HL-60 (cell line): ENCODE measurements at regions not wholly inside any gene's neighbourhood (a gene's known extent, or its start where the extent isn't known, plus 50 kb on each side); places are given as distances from the start of the nearest gene placed in this dataset.

ENCODE experiments used
- GABPA ChIP-seq: IDR thresholded peaks from 2 replicates; pipeline ENCODE4 v1.6.1; 2012; ENCODE audit warnings: low read depth
- POLR2AphosphoS5 ChIP-seq: IDR thresholded peaks from 2 replicates; pipeline ENCODE4 v1.6.1; 2012; ENCODE audit warnings: low read depth
- REST ChIP-seq: IDR thresholded peaks from 2 replicates; pipeline ENCODE4 v1.6.1; 2012; ENCODE audit warnings: low read depth; ENCODE audit not compliant: insufficient replicate concordance
- TF ChIP-seq, protein P1 (sequence below): IDR thresholded peaks from one replicate; pipeline ENCODE4 v1.5.1; 2011; ENCODE audit warnings: low read length, control low read depth, inconsistent platforms; ENCODE audit not compliant: insufficient read depth

GRCh38 chr6:149130090-149130489 lies 187.4 kb upstream of the TAB2 start:
- TF ChIP-seq, protein P1, sequence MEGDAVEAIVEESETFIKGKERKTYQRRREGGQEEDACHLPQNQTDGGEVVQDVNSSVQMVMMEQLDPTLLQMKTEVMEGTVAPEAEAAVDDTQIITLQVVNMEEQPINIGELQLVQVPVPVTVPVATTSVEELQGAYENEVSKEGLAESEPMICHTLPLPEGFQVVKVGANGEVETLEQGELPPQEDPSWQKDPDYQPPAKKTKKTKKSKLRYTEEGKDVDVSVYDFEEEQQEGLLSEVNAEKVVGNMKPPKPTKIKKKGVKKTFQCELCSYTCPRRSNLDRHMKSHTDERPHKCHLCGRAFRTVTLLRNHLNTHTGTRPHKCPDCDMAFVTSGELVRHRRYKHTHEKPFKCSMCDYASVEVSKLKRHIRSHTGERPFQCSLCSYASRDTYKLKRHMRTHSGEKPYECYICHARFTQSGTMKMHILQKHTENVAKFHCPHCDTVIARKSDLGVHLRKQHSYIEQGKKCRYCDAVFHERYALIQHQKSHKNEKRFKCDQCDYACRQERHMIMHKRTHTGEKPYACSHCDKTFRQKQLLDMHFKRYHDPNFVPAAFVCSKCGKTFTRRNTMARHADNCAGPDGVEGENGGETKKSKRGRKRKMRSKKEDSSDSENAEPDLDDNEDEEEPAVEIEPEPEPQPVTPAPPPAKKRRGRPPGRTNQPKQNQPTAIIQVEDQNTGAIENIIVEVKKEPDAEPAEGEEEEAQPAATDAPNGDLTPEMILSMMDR, result no peak
- TF ChIP-seq POLR2AphosphoS5 (no peak), REST (no peak), GABPA (no peak)
